ENCODE measurements at regions not wholly inside any gene's neighbourhood (a gene's known extent, or its start where the extent isn't known, plus 50 kb on each side); places are given as distances from the start of the nearest gene placed in this dataset.

DNA sequence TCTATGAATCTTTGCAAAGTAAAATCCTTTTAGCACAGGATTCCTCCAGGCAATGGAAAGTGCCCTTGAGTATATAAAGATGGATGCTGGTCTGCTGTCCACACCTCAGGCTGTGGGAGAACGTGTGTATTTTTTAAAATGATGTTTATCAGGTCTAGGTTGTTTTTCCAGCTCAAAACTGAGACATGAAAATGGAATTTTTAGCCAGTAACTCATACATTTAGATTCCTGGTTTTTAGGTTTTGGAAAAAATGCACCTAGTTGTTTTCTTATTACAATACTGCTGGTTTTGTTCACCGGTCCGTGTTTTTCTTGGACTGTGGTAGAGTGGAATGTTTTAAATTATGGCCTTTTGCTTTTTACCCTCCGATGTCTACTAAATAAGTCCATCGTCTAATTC lies 554.7 kb downstream of the SOX6 start:
- Histone ChIP-seq H3K9me3 (no peaks in the 10 kb centered on the region), H3K27ac (no peak overlapping the region), H3K27me3 (no peaks in the 10 kb centered on the region), H3K4me3 (no peak overlapping the region), H3K36me3 (no peaks in the 10 kb centered on the region), H3K4me1 (no peaks in the 10 kb centered on the region)
- no peak for DNase-seq
- no peak for TF ChIP-seq POLR2A (IDR thresholded peaks at IDR 0.05)
- TF ChIP-seq, protein P1, sequence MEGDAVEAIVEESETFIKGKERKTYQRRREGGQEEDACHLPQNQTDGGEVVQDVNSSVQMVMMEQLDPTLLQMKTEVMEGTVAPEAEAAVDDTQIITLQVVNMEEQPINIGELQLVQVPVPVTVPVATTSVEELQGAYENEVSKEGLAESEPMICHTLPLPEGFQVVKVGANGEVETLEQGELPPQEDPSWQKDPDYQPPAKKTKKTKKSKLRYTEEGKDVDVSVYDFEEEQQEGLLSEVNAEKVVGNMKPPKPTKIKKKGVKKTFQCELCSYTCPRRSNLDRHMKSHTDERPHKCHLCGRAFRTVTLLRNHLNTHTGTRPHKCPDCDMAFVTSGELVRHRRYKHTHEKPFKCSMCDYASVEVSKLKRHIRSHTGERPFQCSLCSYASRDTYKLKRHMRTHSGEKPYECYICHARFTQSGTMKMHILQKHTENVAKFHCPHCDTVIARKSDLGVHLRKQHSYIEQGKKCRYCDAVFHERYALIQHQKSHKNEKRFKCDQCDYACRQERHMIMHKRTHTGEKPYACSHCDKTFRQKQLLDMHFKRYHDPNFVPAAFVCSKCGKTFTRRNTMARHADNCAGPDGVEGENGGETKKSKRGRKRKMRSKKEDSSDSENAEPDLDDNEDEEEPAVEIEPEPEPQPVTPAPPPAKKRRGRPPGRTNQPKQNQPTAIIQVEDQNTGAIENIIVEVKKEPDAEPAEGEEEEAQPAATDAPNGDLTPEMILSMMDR (IDR thresholded peaks at IDR 0.05): no peak

DNA sequence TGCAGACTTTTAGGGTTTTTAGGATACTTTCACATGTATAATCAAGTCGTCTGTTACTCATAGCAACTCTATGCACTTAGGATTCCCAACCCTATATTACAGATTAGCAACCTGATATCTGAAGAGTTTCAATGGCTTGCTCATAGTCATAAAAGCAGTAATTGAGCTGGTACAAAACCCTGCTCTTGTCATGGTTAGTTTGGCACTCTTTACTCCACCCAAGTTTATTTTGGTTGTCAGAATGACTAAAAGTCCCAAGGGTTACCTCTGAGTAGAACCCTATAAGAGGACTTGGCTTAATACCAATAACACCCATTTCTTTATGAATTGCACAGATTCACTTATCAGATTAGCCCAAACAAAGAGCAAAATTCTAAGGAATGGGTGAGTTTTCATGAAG lies 550.6 kb downstream of the SOX6 start:
- Histone ChIP-seq H3K27ac (no peak overlapping the region), H3K36me3 (no peaks in the 10 kb centered on the region), H3K4me3 (no peak overlapping the region), H3K4me1 (no peaks in the 10 kb centered on the region), H3K27me3 (no peaks in the 10 kb centered on the region), H3K9me3 (no peaks in the 10 kb centered on the region)
- no peak for DNase-seq
- TF ChIP-seq POLR2A (IDR thresholded peaks at IDR 0.05): no peak
- TF ChIP-seq, protein P1 (IDR thresholded peaks at IDR 0.05): no peak

DNA sequence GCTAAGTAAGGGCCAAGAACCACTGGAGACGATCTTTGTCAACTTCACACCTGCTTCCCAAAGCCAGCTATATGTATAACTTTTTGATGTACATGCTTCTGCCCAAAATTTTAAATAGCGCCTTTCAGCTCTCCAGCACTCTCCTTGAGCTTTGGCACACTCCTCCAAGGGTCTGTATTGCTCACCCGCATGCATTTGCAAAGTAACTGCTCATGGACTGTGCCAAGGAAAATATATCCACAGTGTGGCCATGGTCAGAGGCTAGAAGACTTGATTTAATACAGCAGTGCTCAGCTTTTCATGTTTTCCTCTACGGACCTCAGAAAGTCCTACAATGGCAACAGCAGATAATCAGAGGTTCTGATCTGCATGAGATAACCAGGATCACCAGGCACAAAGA lies 550.1 kb downstream of the SOX6 start:
- Histone ChIP-seq H3K27me3 (no peaks in the 10 kb centered on the region), H3K4me1 (no peaks in the 10 kb centered on the region), H3K9me3 (no peaks in the 10 kb centered on the region), H3K4me3 (no peak overlapping the region), H3K27ac (no peak overlapping the region), H3K36me3 (no peaks in the 10 kb centered on the region)
- no peak for DNase-seq
- TF ChIP-seq POLR2A (IDR thresholded peaks at IDR 0.05): no peak
- TF ChIP-seq, protein P1 (IDR thresholded peaks at IDR 0.05): no peak

DNA sequence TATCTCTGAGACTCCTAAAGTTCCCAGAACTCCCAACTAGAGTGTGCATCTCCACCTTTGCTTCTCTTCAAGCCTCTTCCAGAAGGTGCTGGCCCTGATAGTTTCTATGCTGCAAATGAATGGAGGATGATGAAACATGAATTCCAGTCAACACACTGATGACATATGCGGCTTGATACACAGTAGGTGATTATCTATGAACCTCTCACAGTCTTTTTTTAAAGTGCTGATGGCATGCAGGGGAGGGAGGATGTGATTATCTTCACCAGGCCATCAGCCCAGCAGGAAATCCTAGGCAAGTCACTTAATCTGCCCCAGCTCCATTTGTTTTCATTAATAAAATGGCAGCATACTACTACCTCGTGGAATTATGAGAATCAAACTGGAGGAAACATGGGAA lies 548.5 kb downstream of the SOX6 start:
- Histone ChIP-seq H3K27ac (no peak overlapping the region), H3K4me3 (no peak overlapping the region), H3K4me1 (no peaks in the 10 kb centered on the region), H3K9me3 (no peaks in the 10 kb centered on the region), H3K27me3 (no peaks in the 10 kb centered on the region), H3K36me3 (no peaks in the 10 kb centered on the region)
- no peak for DNase-seq
- TF ChIP-seq, protein P1 (IDR thresholded peaks at IDR 0.05): no peak
- no peak for TF ChIP-seq POLR2A (IDR thresholded peaks at IDR 0.05)

DNA sequence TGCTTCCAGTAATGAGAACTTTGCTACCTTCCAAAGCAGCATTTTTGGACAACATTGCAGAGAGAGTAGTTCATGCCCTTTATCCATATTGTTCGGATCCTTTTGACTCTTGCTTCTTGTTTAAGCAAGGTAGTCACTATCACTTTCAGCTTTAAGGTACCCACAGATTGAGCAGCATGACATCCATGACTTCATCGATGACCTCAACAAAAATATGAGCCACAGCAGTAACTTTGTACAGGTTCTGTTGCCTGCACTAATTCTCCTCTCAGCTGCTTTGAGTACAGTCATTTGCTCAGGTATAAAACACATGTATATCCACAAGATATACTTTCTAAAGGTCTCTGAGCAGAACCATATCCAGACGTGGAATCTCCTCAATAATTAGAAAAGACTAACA lies 546.3 kb downstream of the SOX6 start:
- H3K4me1 ChIP-seq: no peaks in the 10 kb centered on the region
- no peaks in the 10 kb centered on the region for H3K36me3 ChIP-seq
- no peak overlapping the region for H3K4me3 ChIP-seq
- H3K9me3 ChIP-seq: no peaks in the 10 kb centered on the region
- no peaks in the 10 kb centered on the region for H3K27me3 ChIP-seq
- DNase-seq: no peak
- no peak overlapping the region for H3K27ac ChIP-seq
- TF ChIP-seq, protein P1 (IDR thresholded peaks at IDR 0.05): no peak
- TF ChIP-seq POLR2A (IDR thresholded peaks at IDR 0.05): no peak

DNA sequence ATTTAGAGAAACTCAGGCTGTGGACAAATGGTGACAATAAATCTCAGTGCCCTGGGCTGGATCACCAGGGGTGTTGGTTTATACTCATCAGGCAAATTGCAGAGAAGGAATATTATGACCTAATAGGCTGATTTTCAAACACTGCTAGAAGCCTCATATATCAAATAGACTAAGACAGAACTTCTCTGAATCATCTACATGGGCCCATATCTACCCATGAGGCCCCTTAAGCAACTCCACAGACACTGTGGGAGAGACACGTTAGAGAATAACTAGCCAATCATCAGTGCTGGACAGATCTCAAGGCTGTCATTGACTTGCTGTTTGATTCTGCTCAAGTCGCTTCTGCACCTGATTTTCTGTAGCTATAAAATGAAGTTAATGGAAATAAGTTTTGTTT lies 545.8 kb downstream of the SOX6 start:
- H3K4me1 ChIP-seq: peaks cover 0 to 4% (median 0%) of the 10 kb centered on the region in 4 donors
- no peaks in the 10 kb centered on the region for H3K9me3 ChIP-seq
- DNase-seq: no peak
- no peaks in the 10 kb centered on the region for H3K36me3 ChIP-seq
- H3K27me3 ChIP-seq: no peaks in the 10 kb centered on the region
- no peak overlapping the region for H3K27ac ChIP-seq
- no peak overlapping the region for H3K4me3 ChIP-seq
- TF ChIP-seq, protein P1 (IDR thresholded peaks at IDR 0.05): no peak
- no peak for TF ChIP-seq POLR2A (IDR thresholded peaks at IDR 0.05)
